Right renal pelvis (tissue), 4 donors: ENCODE measurements at regions not wholly inside any gene's neighbourhood (a gene's known extent, or its start where the extent isn't known, plus 50 kb on each side); places are given as distances from the start of the nearest gene placed in this dataset.
"Not testable (repeated sequence)": the region's sequence is repeated elsewhere in the genome, so short reads cannot be mapped to it uniquely, and the experiment has no call there.

Source experiments
- DNase-seq, 4 donors: peaks; one replicate each; pipeline ENCODE4 v3.0.0-alpha.2; 2013; ENCODE audit warnings: low read depth in 4 of 4, low spot score in 3 of 4, missing footprints in 1 of 4

- DNase-seq: no peak
These were observed 251.4 kb downstream of the DEPDC1B start for GRCh38 chr5:60448600-60448999.

- DNase-seq: no peak
These were observed 252.5 kb downstream of the DEPDC1B start for GRCh38 chr5:60447488-60447920.

- no peak for DNase-seq
These were observed 253.0 kb downstream of the DEPDC1B start for GRCh38 chr5:60446917-60447316.

GRCh38 chr5:60445921-60446320 lies 254.0 kb downstream of the DEPDC1B start:
- DNase-seq: no peak

GRCh38 chr5:60445427-60445826 lies 254.5 kb downstream of the DEPDC1B start:
- no peak for DNase-seq

GRCh38 chr5:60444661-60445360 lies 255.2 kb downstream of the DEPDC1B start:
- no peak for DNase-seq

GRCh38 chr5:60439552-60439951 lies 260.4 kb downstream of the DEPDC1B start:
- no peak for DNase-seq

GRCh38 chr5:60437308-60437707 lies 262.7 kb downstream of the DEPDC1B start:
- DNase-seq: no peak

GRCh38 chr5:60436518-60436917 lies 263.4 kb downstream of the DEPDC1B start:
- DNase-seq: no peak

GRCh38 chr5:60435808-60436207 lies 264.2 kb downstream of the DEPDC1B start:
- DNase-seq: no peak

GRCh38 chr5:60426189-60426588 lies 273.8 kb downstream of the DEPDC1B start:
- DNase-seq: not testable (repeated sequence)

GRCh38 chr5:60420773-60421172 lies 279.2 kb downstream of the DEPDC1B start:
- DNase-seq: not testable (repeated sequence)

GRCh38 chr5:60417500-60418181 lies 282.3 kb downstream of the DEPDC1B start:
- no peak for DNase-seq

- DNase-seq: no peak
These were observed 284.5 kb downstream of the DEPDC1B start for GRCh38 chr5:60415443-60415842.

- DNase-seq: no peak
These were observed 289.5 kb downstream of the DEPDC1B start for GRCh38 chr5:60410427-60410826.

- no peak for DNase-seq
These were observed 295.8 kb downstream of the DEPDC1B start for GRCh38 chr5:60404171-60404570.

- DNase-seq: no peak
These were observed 296.5 kb downstream of the DEPDC1B start for GRCh38 chr5:60403343-60404006.

- no peak for DNase-seq
These were observed 297.7 kb downstream of the DEPDC1B start for GRCh38 chr5:60402161-60402785.

- no peak for DNase-seq
These were observed 298.4 kb downstream of the DEPDC1B start for GRCh38 chr5:60401526-60401925.

GRCh38 chr5:60399507-60399906 lies 300.5 kb downstream of the DEPDC1B start:
- DNase-seq: no peak

GRCh38 chr5:60395712-60396329 lies 304.1 kb downstream of the DEPDC1B start:
- DNase-seq: no peak
